IPS-15b (cell line): ENCODE measurements at regions not wholly inside any gene's neighbourhood (a gene's known extent, or its start where the extent isn't known, plus 50 kb on each side); places are given as distances from the start of the nearest gene placed in this dataset.

Experiments
- H3K27me3 ChIP-seq: one replicate; pipeline ENCODE4 v1.6.1; 2013; ENCODE audit warnings: low read length; ENCODE audit not compliant: control insufficient read depth, insufficient read depth
- H3K36me3 ChIP-seq: one replicate; pipeline ENCODE4 v1.6.1; 2013; ENCODE audit warnings: low read length; ENCODE audit not compliant: control insufficient read depth, insufficient read depth
- H3K4me1 ChIP-seq: one replicate; pipeline ENCODE4 v1.6.1; 2013; ENCODE audit warnings: mild to moderate bottlenecking, low read length; ENCODE audit not compliant: control insufficient read depth, insufficient read depth
- H3K4me3 ChIP-seq: one replicate; pipeline ENCODE4 v1.5.1; 2013; ENCODE audit warnings: low read depth, low read length
- H3K9ac ChIP-seq: one replicate; pipeline ENCODE4 v1.6.1; 2013; ENCODE audit warnings: low read depth, mild to moderate bottlenecking, low read length
- H3K9me3 ChIP-seq: one replicate; pipeline ENCODE4 v1.6.1; 2013; ENCODE audit warnings: mild to moderate bottlenecking, low read length; ENCODE audit not compliant: control insufficient read depth, insufficient read depth

DNA sequence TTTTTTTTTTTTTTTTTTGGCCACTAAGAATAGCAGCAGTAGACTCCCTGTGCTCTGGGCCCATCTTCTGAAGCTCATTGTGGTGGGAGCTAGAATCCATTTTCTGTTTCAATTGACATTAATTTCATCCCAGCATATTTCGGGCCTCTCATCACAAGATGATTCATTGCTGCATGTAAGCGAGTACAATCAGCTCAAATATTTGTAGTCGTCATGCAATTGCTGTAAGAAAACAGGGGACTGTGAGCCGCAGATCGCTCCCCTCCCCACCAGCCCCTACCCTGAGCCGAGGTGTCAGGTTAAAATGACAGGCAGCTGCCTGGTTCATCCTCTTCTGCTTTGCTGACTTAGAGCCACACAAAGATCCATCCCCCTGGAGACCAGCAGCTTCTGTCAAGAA is 358.8 kb upstream of the CDH5 start:
- H3K9ac ChIP-seq = no peak overlapping the region
- H3K9me3 ChIP-seq = no peaks in the 10 kb centered on the region
- H3K27me3 ChIP-seq = no peaks in the 10 kb centered on the region

DNA sequence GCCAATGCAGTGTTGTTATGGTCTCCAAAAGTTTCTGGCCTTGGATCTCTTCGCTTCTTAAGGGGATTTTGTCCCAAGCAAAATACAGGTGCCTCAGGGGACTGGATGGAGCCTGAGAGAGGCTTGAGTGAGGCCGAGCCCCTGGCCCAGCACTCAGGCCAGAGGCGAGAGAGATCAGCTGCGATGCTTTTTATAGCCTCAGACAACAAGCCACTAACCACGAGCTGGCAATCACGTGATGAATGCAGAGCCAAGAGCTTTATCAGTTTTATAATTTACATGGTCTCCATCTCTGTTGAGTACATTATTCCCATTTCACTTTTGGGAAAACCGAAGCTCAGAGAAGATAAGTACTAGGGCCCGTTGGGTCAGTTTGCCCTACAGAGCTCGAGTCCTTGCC is 360.0 kb upstream of the CDH5 start:
- Histone ChIP-seq H3K4me3 (no peak overlapping the region), H3K27me3 (no peaks in the 10 kb centered on the region), H3K36me3 (no peaks in the 10 kb centered on the region), H3K9me3 (no peaks in the 10 kb centered on the region), H3K4me1 (no peaks in the 10 kb centered on the region), H3K9ac (no peak overlapping the region)

More for the DNA sequence above, 358.8 kb upstream of the CDH5 start:
- H3K4me1 ChIP-seq = no peaks in the 10 kb centered on the region
- H3K4me3 ChIP-seq = no peak overlapping the region
- H3K36me3 ChIP-seq = no peaks in the 10 kb centered on the region

DNA sequence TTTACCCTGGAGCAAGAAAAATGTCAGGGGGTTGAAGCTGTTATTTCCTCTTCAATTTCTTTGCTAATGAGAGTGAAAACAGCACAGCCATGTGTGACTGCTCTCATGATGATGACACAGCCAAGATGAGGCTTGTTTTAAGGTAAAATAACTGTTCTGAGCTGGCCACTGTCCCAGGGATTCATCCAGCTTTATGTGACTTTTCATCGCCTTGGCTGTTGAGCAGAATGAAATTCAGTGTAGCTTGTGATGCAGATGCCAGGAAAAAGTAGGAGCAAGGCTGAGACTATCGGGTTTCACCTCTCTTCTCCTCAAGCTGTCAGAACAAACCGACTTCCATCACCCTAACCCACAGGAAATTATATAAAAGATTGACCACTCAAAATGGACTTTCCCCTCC is 361.8 kb upstream of the CDH5 start:
- Histone ChIP-seq H3K9ac (no peak overlapping the region), H3K4me3 (no peak overlapping the region), H3K9me3 (no peaks in the 10 kb centered on the region), H3K4me1 (no peaks in the 10 kb centered on the region), H3K27me3 (no peaks in the 10 kb centered on the region), H3K36me3 (no peaks in the 10 kb centered on the region)

DNA sequence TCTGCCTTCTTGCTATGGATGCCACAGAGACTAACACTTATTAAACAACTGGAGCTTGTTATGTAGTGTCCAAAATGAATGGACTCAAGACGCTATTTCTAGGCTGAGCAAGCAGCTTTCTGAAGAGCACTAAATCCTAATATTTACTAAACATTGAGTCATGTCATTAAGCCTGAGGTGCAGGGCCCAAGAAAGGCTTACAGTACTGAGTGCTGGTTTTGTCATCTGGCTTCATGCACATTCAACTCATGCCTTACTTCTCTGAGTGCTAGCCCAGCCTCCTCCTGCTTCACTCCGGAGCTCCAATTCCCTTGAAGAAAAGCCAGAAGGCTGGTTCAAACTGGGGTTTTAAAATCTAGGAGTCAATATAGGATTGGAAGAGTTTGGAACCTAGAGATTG is 363.3 kb upstream of the CDH5 start:
- H3K36me3 ChIP-seq = no peaks in the 10 kb centered on the region
- no peak overlapping the region for H3K4me3 ChIP-seq
- H3K9me3 ChIP-seq = no peaks in the 10 kb centered on the region
- no peak overlapping the region for H3K9ac ChIP-seq
- no peaks in the 10 kb centered on the region for H3K27me3 ChIP-seq
- no peaks in the 10 kb centered on the region for H3K4me1 ChIP-seq

DNA sequence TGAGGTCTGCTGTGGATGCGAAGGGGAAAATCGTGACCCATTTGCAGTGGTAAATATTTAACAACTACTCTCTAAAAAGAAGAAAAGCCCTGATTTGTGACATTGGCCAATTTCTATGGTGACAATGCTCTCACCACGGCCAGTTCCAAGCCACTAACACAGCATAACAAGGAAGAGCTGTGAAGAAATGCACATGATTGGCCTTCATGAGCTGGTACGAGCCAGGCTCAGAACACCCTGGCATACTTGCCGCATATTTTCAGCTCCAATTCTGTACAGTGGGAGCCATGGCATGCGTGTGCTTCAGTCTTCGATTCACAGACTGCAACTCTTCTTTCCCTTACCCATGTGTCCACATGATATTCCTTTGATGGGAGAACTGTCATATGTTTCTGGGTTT is 363.9 kb upstream of the CDH5 start:
- no peaks in the 10 kb centered on the region for H3K9me3 ChIP-seq
- no peaks in the 10 kb centered on the region for H3K36me3 ChIP-seq
- no peaks in the 10 kb centered on the region for H3K4me1 ChIP-seq
- H3K9ac ChIP-seq = no peak overlapping the region
- no peak overlapping the region for H3K4me3 ChIP-seq
- H3K27me3 ChIP-seq = no peaks in the 10 kb centered on the region

DNA sequence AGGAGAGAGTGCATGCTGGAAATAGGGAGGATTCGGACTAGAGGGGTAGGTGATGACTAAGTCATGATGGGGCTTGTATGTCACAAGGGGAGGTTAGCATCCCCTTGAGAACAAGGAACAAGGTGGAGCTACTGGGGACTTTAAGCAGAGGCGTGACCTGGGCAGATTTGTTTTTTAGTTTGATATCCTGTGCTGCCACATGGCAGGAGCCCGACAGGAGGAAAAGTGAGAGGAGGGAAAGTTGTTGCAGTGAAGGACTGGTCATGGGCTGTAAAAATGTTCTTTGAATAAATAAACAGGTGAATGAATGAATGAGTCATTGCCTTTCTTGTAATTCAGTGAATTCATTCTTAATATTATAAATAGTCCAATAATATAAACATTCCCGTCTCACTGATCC is 365.1 kb upstream of the CDH5 start:
- H3K9me3 ChIP-seq = no peaks in the 10 kb centered on the region
- no peaks in the 10 kb centered on the region for H3K36me3 ChIP-seq
- no peak overlapping the region for H3K4me3 ChIP-seq
- no peaks in the 10 kb centered on the region for H3K4me1 ChIP-seq
- no peaks in the 10 kb centered on the region for H3K27me3 ChIP-seq
- H3K9ac ChIP-seq = no peak overlapping the region

DNA sequence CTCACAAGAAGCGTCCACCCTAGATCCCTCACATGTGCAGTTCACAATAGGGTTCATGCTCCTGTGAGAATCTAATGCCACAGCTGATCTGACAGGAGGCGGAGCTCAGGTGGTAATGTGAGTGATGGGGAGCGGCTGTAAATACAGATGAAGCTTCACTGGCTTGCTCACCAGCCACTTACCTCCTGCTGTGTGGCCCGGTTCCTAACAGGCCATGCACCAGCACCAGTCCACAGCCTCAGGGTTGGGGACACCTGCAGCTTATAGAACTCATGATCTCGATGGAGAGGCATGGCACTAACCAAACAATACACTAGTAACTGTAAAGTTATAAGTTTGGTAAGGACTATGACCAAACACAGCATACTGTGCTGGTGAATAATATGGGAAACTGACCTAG is 368.0 kb upstream of the CDH5 start:
- H3K4me1 ChIP-seq = no peaks in the 10 kb centered on the region
- no peaks in the 10 kb centered on the region for H3K27me3 ChIP-seq
- no peak overlapping the region for H3K9ac ChIP-seq
- H3K9me3 ChIP-seq = no peaks in the 10 kb centered on the region
- no peak overlapping the region for H3K4me3 ChIP-seq
- no peaks in the 10 kb centered on the region for H3K36me3 ChIP-seq

DNA sequence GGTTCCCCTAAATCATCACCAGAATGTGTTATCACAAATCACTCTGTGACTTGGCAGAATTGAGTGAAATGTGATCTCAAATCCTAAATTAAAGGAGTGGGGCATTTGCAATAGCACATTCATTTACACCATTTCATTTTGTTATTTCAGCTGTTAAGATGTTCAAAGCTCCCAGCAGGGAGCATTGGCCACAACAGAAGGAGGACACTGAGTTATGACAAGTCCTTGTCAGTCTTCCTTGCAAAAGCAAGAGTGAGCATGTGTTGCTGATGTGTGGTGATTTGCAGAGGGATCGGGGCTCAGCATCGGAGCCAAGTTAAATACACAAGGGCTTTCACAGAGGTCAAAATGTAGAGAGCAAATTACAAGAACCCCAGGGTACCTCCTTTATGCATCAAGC is 372.2 kb upstream of the CDH5 start:
- Histone ChIP-seq H3K9me3 (no peaks in the 10 kb centered on the region), H3K36me3 (no peaks in the 10 kb centered on the region), H3K9ac (no peak overlapping the region), H3K4me3 (no peak overlapping the region), H3K27me3 (no peaks in the 10 kb centered on the region), H3K4me1 (no peaks in the 10 kb centered on the region)

DNA sequence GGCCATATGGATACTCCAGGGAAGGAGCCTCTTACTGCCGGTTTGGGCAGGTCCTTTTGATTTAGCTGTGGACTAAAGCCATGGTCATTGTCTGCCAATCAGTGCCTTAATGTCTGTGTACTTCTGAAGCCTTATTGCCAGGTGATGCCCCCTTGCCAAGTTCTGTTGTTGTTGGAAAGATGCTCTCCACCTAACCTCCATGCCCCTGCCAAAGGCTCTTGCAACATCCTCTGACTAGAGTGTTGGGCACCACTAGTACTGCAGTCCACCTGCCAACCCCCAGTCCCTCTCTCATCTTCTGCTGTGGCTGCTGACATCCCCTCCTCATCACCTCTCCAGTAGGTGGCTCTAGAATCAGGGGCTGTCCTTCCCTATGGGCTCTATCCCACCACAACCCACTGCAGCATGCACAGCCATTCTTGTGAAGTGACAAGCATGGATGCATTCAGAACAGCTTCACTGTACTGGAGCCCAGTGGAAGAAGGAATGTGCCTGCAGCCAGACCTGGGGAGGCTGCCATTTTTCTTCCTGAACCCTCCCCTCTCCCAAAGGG is 375.3 kb upstream of the CDH5 start:
- H3K9me3 ChIP-seq = no peaks in the 10 kb centered on the region
- H3K36me3 ChIP-seq = no peaks in the 10 kb centered on the region
- no peaks in the 10 kb centered on the region for H3K27me3 ChIP-seq

DNA sequence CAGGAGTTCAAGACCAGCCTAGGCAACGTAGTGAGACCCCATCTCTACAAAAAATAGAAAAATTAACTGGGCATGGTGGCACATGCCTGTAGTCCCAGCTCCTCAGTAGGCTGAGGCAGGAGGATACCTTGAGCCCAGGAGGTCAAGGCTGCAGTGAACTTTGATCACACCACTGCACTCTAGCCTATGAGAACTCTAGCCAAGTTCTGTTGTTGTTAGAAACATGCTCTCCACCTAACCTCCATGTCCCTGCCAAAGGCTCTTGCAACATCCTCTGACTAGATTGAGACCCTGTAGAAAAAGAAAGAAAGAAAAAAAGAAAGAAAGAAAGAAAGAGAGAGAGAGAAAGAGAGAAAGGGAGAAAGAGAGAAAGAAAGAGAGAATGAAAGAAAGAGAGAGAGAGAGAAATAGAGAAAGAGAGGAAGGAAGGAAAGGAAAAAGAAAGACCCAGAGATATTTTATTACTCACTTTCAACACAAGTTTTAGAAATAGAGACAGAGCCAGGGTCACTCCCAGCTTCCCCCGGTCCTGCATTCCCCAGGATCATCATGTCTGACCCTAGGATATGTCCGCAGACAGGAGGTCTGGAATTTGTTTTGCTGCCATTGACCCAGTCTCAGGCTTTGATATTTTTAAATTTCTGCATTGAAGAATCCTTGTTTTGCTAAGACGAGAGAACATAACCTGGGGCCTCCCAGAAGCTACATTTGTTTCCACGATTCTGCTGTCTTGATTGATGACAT is 376.5 kb upstream of the CDH5 start:
- no peaks in the 10 kb centered on the region for H3K36me3 ChIP-seq
- H3K27me3 ChIP-seq = no peaks in the 10 kb centered on the region
- no peaks in the 10 kb centered on the region for H3K4me1 ChIP-seq
- H3K9me3 ChIP-seq = no peaks in the 10 kb centered on the region
- H3K4me3 ChIP-seq = no peak overlapping the region
- no peak overlapping the region for H3K9ac ChIP-seq

More for the DNA sequence above, 375.3 kb upstream of the CDH5 start:
- Histone ChIP-seq H3K9ac (no peak overlapping the region), H3K4me1 (no peaks in the 10 kb centered on the region), H3K4me3 (no peak overlapping the region)

DNA sequence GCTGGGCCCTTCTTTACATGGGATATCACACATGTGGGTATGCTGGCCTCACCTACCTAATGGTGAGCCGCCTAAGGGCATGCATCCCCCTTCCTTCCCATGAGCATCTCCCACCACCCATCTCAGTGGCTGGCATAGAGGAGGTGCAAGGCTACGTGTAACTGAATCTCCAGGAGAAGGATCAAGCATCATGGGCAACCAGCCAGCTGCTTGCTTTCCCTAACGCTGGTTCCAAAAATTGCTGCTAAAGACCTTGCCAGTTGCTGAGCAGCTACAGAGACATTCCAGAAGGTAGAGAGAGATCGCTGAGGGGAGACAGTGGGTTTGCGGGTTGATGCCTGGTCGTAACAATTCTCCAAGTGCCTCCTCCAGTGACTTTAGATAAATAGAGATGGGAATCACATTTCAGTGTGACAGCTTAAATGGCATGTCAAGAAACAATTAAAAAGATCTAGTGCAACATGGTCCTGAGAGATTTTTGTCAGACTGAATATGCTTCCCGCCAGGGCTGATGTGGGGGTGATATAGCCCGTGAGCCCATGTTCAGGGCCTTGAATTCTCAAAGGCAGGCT is 378.4 kb upstream of the CDH5 start:
- no peak overlapping the region for H3K9ac ChIP-seq
- no peaks in the 10 kb centered on the region for H3K4me1 ChIP-seq
- H3K27me3 ChIP-seq = no peaks in the 10 kb centered on the region
- H3K4me3 ChIP-seq = no peak overlapping the region
- H3K9me3 ChIP-seq = no peaks in the 10 kb centered on the region
- no peaks in the 10 kb centered on the region for H3K36me3 ChIP-seq

DNA sequence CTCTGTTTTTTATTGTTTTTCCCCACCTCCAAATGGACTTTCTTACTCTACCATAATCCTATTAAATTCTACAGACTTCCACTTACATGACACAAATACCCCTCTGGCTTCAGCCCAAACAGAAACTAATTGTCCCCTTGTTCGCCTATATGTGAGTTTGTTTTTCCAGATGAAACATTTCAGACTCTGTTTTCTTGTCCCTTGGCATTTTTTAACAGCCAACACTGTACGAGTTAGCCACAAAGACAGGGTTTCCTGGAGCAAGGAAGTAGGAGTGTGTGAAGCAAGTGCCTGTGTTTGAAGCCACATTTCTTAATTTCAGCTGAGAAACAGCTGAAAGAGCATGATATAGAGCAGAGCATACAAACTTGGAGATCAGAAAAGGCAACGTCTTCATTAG is 382.2 kb upstream of the CDH5 start:
- H3K9ac ChIP-seq = no peak overlapping the region
- H3K4me3 ChIP-seq = no peak overlapping the region
- H3K9me3 ChIP-seq = no peaks in the 10 kb centered on the region
- no peaks in the 10 kb centered on the region for H3K27me3 ChIP-seq
- no peaks in the 10 kb centered on the region for H3K36me3 ChIP-seq
- H3K4me1 ChIP-seq = no peaks in the 10 kb centered on the region
